ENCODE measurements at regions not wholly inside any gene's neighbourhood (a gene's known extent, or its start where the extent isn't known, plus 50 kb on each side); places are given as distances from the start of the nearest gene placed in this dataset.

GRCh38 chr13:104491916-104492315 is 1425.7 kb upstream of the SLC10A2 start:
- Histone ChIP-seq H3K27me3 (ENCODE audit: control insufficient read depth, insufficient read depth, low read length) (no peaks in the 10 kb centered on the region), H3K4me3 (ENCODE audit: low read depth, low read length) (no peak overlapping the region), H3K36me3 (ENCODE audit: control insufficient read depth, insufficient read depth, low read length) (no peaks in the 10 kb centered on the region)
- no peak for DNase-seq (ENCODE audit: low read depth)
- FAIRE-seq, result no peak
- TF ChIP-seq CTCF (IDR thresholded peaks at IDR 0.05; ENCODE audit: insufficient read depth, low read length, severe bottlenecking), result no peak

- no peak for DNase-seq (ENCODE audit: low read depth)
- no peak for FAIRE-seq
- Histone ChIP-seq H3K36me3 (ENCODE audit: control insufficient read depth, insufficient read depth, low read length) (no peaks in the 10 kb centered on the region), H3K27me3 (ENCODE audit: control insufficient read depth, insufficient read depth, low read length) (no peaks in the 10 kb centered on the region), H3K4me3 (ENCODE audit: low read depth, low read length) (no peak overlapping the region)
- no peak for TF ChIP-seq CTCF (IDR thresholded peaks at IDR 0.05; ENCODE audit: insufficient read depth, low read length, severe bottlenecking)
Observed at GRCh38 chr13:104487006-104487405, 1420.8 kb upstream of the SLC10A2 start.

GRCh38 chr13:104485571-104485970 is 1419.4 kb upstream of the SLC10A2 start:
- no peaks in the 10 kb centered on the region for H3K27me3 ChIP-seq (ENCODE audit: control insufficient read depth, insufficient read depth, low read length)
- H3K36me3 ChIP-seq (ENCODE audit: control insufficient read depth, insufficient read depth, low read length), result no peaks in the 10 kb centered on the region
- FAIRE-seq, result no peak
- TF ChIP-seq CTCF (IDR thresholded peaks at IDR 0.05; ENCODE audit: insufficient read depth, low read length, severe bottlenecking), result no peak
- no peak overlapping the region for H3K4me3 ChIP-seq (ENCODE audit: low read depth, low read length)
- DNase-seq (ENCODE audit: low read depth), result no peak

- DNase-seq (ENCODE audit: low read depth), result no peak
- peaks cover 2% of the 10 kb centered on the region for H3K27me3 ChIP-seq (ENCODE audit: control insufficient read depth, insufficient read depth, low read length)
- H3K4me3 ChIP-seq (ENCODE audit: low read depth, low read length), result no peak overlapping the region
- no peak for TF ChIP-seq CTCF (IDR thresholded peaks at IDR 0.05; ENCODE audit: insufficient read depth, low read length, severe bottlenecking)
- no peaks in the 10 kb centered on the region for H3K36me3 ChIP-seq (ENCODE audit: control insufficient read depth, insufficient read depth, low read length)
- no peak for FAIRE-seq
Observed at GRCh38 chr13:104483631-104484030, 1417.4 kb upstream of the SLC10A2 start.

- DNase-seq (ENCODE audit: low read depth), result no peak
- H3K4me3 ChIP-seq (ENCODE audit: low read depth, low read length), result no peak overlapping the region
- no peak for FAIRE-seq
- peaks cover 2% of the 10 kb centered on the region for H3K27me3 ChIP-seq (ENCODE audit: control insufficient read depth, insufficient read depth, low read length)
- H3K36me3 ChIP-seq (ENCODE audit: control insufficient read depth, insufficient read depth, low read length), result no peaks in the 10 kb centered on the region
- TF ChIP-seq CTCF (IDR thresholded peaks at IDR 0.05; ENCODE audit: insufficient read depth, low read length, severe bottlenecking), result no peak
Observed at GRCh38 chr13:104477261-104477660, 1411.0 kb upstream of the SLC10A2 start.

- no peak for DNase-seq (ENCODE audit: low read depth)
- H3K36me3 ChIP-seq (ENCODE audit: control insufficient read depth, insufficient read depth, low read length), result no peaks in the 10 kb centered on the region
- no peak for FAIRE-seq
Observed at GRCh38 chr13:104473936-104474335, 1407.7 kb upstream of the SLC10A2 start.

More at GRCh38 chr13:104473936-104474335, 1407.7 kb upstream of the SLC10A2 start:
- no peak overlapping the region for H3K4me3 ChIP-seq (ENCODE audit: low read depth, low read length)
- H3K27me3 ChIP-seq (ENCODE audit: control insufficient read depth, insufficient read depth, low read length), result no peaks in the 10 kb centered on the region
- no peak for TF ChIP-seq CTCF (IDR thresholded peaks at IDR 0.05; ENCODE audit: insufficient read depth, low read length, severe bottlenecking)
